ENCODE measurements at regions not wholly inside any gene's neighbourhood (a gene's known extent, or its start where the extent isn't known, plus 50 kb on each side); places are given as distances from the start of the nearest gene placed in this dataset.

- no peak for TF ChIP-seq AEBP2 (tag by site-specific recombination; IDR thresholded peaks at IDR 0.05; ENCODE audit: borderline replicate concordance)
Observed at GRCh38 chr14:97523936-97524335, 726.8 kb downstream of the VRK1 start (continued).

- H3K4me1 ChIP-seq (ENCODE audit: control insufficient read depth, insufficient read depth, low read length) = no peaks in the 10 kb centered on the region
- H3K27ac ChIP-seq (ENCODE audit: extremely low read depth, low read depth, low read length) = no peak overlapping the region
- POLR2A ChIA-PET = interaction anchor here (0.6 kb wide), 1 partner anchor 728 kb away, joined by 3 read pairs; no protein-coding TSS in a partner anchor
- CTCF ChIA-PET = interaction anchor here (0.7 kb wide), 1 partner anchor 408 kb away, joined by 5 read pairs; no protein-coding TSS in a partner anchor
- no peak overlapping the region for H3K4me3 ChIP-seq (ENCODE audit: low read depth, low read length)
- H3K9me3 ChIP-seq (ENCODE audit: control insufficient read depth, insufficient read depth, low read depth, low read length) = no peaks in the 10 kb centered on the region
- H3K36me3 ChIP-seq (ENCODE audit: control insufficient read depth in 2 of 2, insufficient read depth in 1 of 2, low read length in 2 of 2) = no peaks in the 10 kb centered on the region
- no peak for TF ChIP-seq SETDB1 (IDR thresholded peaks at IDR 0.05; ENCODE audit: insufficient read length, low read length)
- no peak for TF ChIP-seq REPIN1 (tag by site-specific recombination; IDR thresholded peaks at IDR 0.05; ENCODE audit: low read depth)
- TF ChIP-seq ZNF645 (tag by site-specific recombination; IDR thresholded peaks at IDR 0.05) = no peak
- TF ChIP-seq ZNF223 (tag by site-specific recombination; IDR thresholded peaks at IDR 0.05) = no peak
- TF ChIP-seq ZNF585B (tag by site-specific recombination; IDR thresholded peaks at IDR 0.05) = no peak
- no peak for TF ChIP-seq ZNF433 (tag by site-specific recombination; IDR thresholded peaks at IDR 0.05; ENCODE audit: low read depth)
- no peak for TF ChIP-seq ZNF449 (tag by site-specific recombination; IDR thresholded peaks at IDR 0.05)
- no peak for TF ChIP-seq ZNF211 (tag by site-specific recombination; IDR thresholded peaks at IDR 0.05; ENCODE audit: low read depth)
- no peak for TF ChIP-seq ZNF239 (tag by site-specific recombination; IDR thresholded peaks at IDR 0.05)
- TF ChIP-seq MEIS1 (CRISPR knock-in tag; IDR thresholded peaks at IDR 0.05; ENCODE audit: borderline replicate concordance) = no peak
- no peak for TF ChIP-seq HIC1 (tag by site-specific recombination; IDR thresholded peaks at IDR 0.05)
Observed at GRCh38 chr14:97524589-97525319, 727.6 kb downstream of the VRK1 start.

- H3K4me3 ChIP-seq (ENCODE audit: low read depth, low read length) = no peak overlapping the region
- H3K27ac ChIP-seq (ENCODE audit: extremely low read depth, low read depth, low read length) = no peak overlapping the region
- TF ChIP-seq BCL6B (tag by site-specific recombination; IDR thresholded peaks at IDR 0.05) = no peak
- no peaks in the 10 kb centered on the region for H3K9me3 ChIP-seq (ENCODE audit: control insufficient read depth, insufficient read depth, low read depth, low read length)
- no peaks in the 10 kb centered on the region for H3K4me1 ChIP-seq (ENCODE audit: control insufficient read depth, insufficient read depth, low read length)
- CTCF ChIA-PET = no interaction called here
- POLR2A ChIA-PET = no interaction called here
- H3K36me3 ChIP-seq (ENCODE audit: control insufficient read depth in 2 of 2, insufficient read depth in 1 of 2, low read length in 2 of 2) = no peaks in the 10 kb centered on the region
Observed at GRCh38 chr14:97527993-97528392, 730.8 kb downstream of the VRK1 start.
